Prostate gland (tissue), 2 donors: ENCODE measurements at regions not wholly inside any gene's neighbourhood (a gene's known extent, or its start where the extent isn't known, plus 50 kb on each side); places are given as distances from the start of the nearest gene placed in this dataset.

Source experiments
- DNase-seq: peaks from one replicate; pipeline ENCODE4 v3.0.0-alpha.2; 2019; ENCODE audit warnings: low spot score
- H3K27ac ChIP-seq, 2 donors: fragments of 200-600 bp; sonication (generic); 2 replicates each; pipeline ENCODE4 v1.5.1; 2017 to 2019
- H3K27me3 ChIP-seq: fragments of 200-600 bp; sonication (generic); replicated peaks from 2 replicates; pipeline ENCODE4 v1.5.1; 2019; ENCODE audit not compliant: insufficient read depth
- H3K36me3 ChIP-seq, 2 donors: fragments of 200-600 bp; sonication (generic); 1 replicate in 1 of 2; 2 replicates in 1 of 2; pipeline versions ENCODE4 v1.5.1 to v1.8.1; 2017 to 2019
- H3K4me1 ChIP-seq: fragments of 200-600 bp; sonication (generic); replicated peaks from 2 replicates; pipeline ENCODE4 v1.5.1; 2019
- H3K4me3 ChIP-seq, 2 donors: fragments of 200-600 bp; sonication (generic); 2 replicates each; pipeline ENCODE4 v1.5.1; 2017 to 2019
- H3K9me3 ChIP-seq: fragments of 200-600 bp; sonication (generic); 2 replicates; pipeline ENCODE4 v1.5.1; 2017
- CTCF ChIP-seq, 4 experiments: fragments of 200-600 bp in 2 of 4; fragments of 450-650 bp in 2 of 4; sonication (generic) in 2 of 4; IDR thresholded peaks; 1 replicate in 3 of 4; 2 replicates in 1 of 4; pipeline ENCODE4 v1.5.1; 2016 to 2019; ENCODE audit warnings: antibody characterized with exemption in 4 of 4, mild to moderate bottlenecking in 2 of 4, moderate library complexity in 2 of 4
- POLR2A ChIP-seq: fragments of 450-650 bp; IDR thresholded peaks from one replicate; pipeline ENCODE4 v1.6.1; 2016; ENCODE audit warnings: antibody characterized with exemption, mild to moderate bottlenecking
- POLR2AphosphoS5 ChIP-seq: sonication (generic); formaldehyde crosslinking; IDR thresholded peaks from one replicate; pipeline ENCODE4 v1.6.1; 2017; ENCODE audit warnings: antibody characterized with exemption
- WGBS: methylation state at CpG from one replicate; pipeline ENCODE4 v1.1.5; 2018; 5-methylcytosine and 5-hydroxymethylcytosine counted together
- intact Hi-C: fragments of 100-400 bp; cut with DNase I; formaldehyde crosslinking; loops from one replicate; pipeline ENCODE4 v1.14.2; 2022

DNA sequence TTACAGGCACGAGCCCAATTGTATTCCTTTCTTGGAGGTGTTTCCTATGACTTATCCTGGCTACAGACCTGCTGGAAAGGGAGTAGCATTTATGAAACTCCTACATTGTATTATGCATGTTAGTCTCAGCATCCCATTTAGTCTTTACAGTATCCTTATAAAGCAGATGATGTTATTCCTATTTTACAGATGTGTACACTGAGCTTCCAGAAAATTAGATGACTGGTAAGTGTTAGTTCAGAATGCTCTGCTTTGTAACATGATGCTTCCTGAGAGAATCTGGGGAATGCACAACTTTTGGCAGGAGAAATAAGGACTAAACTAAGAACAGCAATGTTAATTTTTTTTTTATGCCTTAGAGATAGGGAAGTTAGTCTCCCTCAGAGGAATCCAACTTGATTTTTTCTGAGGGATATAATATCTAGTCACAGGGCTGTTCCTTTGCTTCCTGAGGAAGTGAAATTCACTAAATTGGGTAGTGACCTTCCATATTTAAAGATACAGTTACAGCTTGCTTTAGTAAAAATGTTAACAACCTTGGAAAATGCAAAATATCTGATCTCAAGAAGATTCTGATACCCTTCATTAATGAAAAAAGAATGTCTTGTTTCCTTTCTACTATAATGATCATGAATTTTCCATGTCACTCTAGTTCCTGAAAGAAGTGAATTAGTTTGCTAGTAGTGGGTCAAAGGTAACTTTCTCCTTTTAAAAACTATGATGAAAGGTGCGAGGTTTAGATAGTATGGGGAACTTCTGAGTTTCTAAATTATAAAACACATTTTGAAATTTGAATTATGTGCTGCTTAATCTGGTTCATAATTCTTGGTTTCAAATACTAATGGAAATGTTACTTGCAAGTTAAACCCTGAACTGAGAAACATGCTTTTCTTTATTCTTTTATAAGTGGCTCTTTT lies 194.0 kb upstream of the PRPS1L1 start:
- no peaks in the 10 kb centered on the region for H3K27me3 ChIP-seq
- no peak for DNase-seq
- H3K9me3 ChIP-seq, result no peaks in the 10 kb centered on the region
- H3K36me3 ChIP-seq, result no peaks in the 10 kb centered on the region
- intact Hi-C loops, result loop anchor here (10.0 kb wide), 1 partner anchor 73 kb away; no protein-coding TSS in a partner anchor
- H3K4me3 ChIP-seq, result no peak overlapping the region
- no peak overlapping the region for H3K27ac ChIP-seq
- TF ChIP-seq CTCF (IDR thresholded peaks at IDR 0.05), result no peak
- no peak for TF ChIP-seq POLR2AphosphoS5
- TF ChIP-seq POLR2A, result no peak
- H3K4me1 ChIP-seq, result no peaks in the 10 kb centered on the region
- 73% methylated on average over 2 of the region's 2 CpGs for WGBS

GRCh38 chr7:18222636-18223035 lies 195.0 kb upstream of the PRPS1L1 start:
- TF ChIP-seq POLR2A (no peak), CTCF (IDR thresholded peaks at IDR 0.05) (no peak), POLR2AphosphoS5 (no peak)

DNA sequence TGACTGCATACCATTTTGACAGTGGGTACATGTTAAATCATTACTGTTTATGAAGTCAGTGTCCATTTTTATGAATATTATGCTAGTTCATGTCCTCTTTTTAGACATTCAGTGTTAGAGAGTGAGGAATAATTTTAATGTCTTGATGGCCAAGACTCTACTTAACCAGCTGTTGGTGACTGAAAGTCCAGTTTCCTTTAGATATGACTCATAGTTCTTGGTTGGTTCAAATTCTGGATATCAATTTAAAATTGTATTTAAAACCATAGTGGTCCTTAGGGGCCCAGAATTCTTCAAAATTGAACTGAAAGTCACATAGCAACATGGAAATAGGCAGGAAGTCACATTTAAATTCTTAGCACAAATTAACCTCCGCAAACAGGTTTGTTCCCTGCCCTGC lies 196.5 kb upstream of the PRPS1L1 start:
- intact Hi-C loops, result loop anchor here (10.0 kb wide), 1 partner anchor 71 kb away; no protein-coding TSS in a partner anchor
- WGBS, result 96% methylated on average over 1 of the region's 1 CpG
- no peaks in the 10 kb centered on the region for H3K4me1 ChIP-seq
- TF ChIP-seq CTCF (IDR thresholded peaks at IDR 0.05), result no peak
- TF ChIP-seq POLR2AphosphoS5, result no peak
- no peak for TF ChIP-seq POLR2A
- H3K9me3 ChIP-seq, result no peaks in the 10 kb centered on the region
- H3K4me3 ChIP-seq, result no peak overlapping the region
- peak overlapping the region; percentile 23 to 43 for H3K27ac ChIP-seq
- no peak for DNase-seq
- no peaks in the 10 kb centered on the region for H3K27me3 ChIP-seq
- H3K36me3 ChIP-seq, result no peaks in the 10 kb centered on the region

More at GRCh38 chr7:18222636-18223035, 195.0 kb upstream of the PRPS1L1 start:
- Histone ChIP-seq H3K27me3 (no peaks in the 10 kb centered on the region), H3K4me1 (no peaks in the 10 kb centered on the region), H3K36me3 (no peaks in the 10 kb centered on the region), H3K27ac (no peak overlapping the region), H3K4me3 (no peak overlapping the region), H3K9me3 (no peaks in the 10 kb centered on the region)
- no peak for DNase-seq
- intact Hi-C loops, result loop anchor here (10.0 kb wide), 1 partner anchor 72 kb away; no protein-coding TSS in a partner anchor

DNA sequence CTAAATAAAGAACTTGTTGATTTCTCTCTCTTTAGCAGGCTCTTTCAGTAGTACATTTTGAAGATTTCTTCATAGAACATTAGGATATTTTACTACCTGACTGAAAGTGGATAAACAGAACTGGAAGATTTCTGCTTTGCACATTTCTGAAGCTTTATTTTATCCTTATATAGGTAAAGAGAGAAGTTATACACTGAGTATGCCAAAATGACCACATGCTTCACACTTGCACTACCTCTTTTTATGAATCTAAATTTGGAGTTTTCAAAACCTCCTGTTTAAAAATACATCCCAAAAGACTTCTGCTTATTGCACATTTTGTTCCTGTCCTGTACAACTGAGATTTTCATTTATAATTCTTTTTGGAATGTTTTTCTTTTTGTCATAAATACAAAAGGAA lies 197.4 kb upstream of the PRPS1L1 start:
- H3K9me3 ChIP-seq, result no peaks in the 10 kb centered on the region
- no peak for DNase-seq
- no peak for TF ChIP-seq POLR2A
- no peak for TF ChIP-seq CTCF (IDR thresholded peaks at IDR 0.05)
- TF ChIP-seq POLR2AphosphoS5, result no peak
- peak overlapping the region in 1 of 2 donors; percentile 23 for H3K27ac ChIP-seq
- no peaks in the 10 kb centered on the region for H3K27me3 ChIP-seq
- H3K36me3 ChIP-seq, result no peaks in the 10 kb centered on the region
- intact Hi-C loops, result loop anchor here (10.0 kb wide), 1 partner anchor 70 kb away; no protein-coding TSS in a partner anchor
- H3K4me3 ChIP-seq, result no peak overlapping the region
- H3K4me1 ChIP-seq, result no peaks in the 10 kb centered on the region
